Esophagus squamous epithelium (tissue), 4 donors: ENCODE measurements at regions not wholly inside any gene's neighbourhood (a gene's known extent, or its start where the extent isn't known, plus 50 kb on each side); places are given as distances from the start of the nearest gene placed in this dataset.

Source experiments
- POLR2A ChIP-seq, 4 donors: fragments of 450-650 bp; IDR thresholded peaks; one replicate each; pipeline ENCODE4 v1.6.1; 2017; ENCODE audit warnings: antibody characterized with exemption in 4 of 4, mild to moderate bottlenecking in 4 of 4, moderate library complexity in 3 of 4
- TF ChIP-seq, protein P1 (sequence below), 6 experiments: fragments of 450-650 bp in 4 of 6; fragments of 200-600 bp in 2 of 6; sonication (generic) in 2 of 6; IDR thresholded peaks; one replicate each; pipeline ENCODE4 v1.5.1; 2016 to 2019; ENCODE audit warnings: antibody characterized with exemption in 6 of 6, mild to moderate bottlenecking in 4 of 6, moderate library complexity in 4 of 6

DNA sequence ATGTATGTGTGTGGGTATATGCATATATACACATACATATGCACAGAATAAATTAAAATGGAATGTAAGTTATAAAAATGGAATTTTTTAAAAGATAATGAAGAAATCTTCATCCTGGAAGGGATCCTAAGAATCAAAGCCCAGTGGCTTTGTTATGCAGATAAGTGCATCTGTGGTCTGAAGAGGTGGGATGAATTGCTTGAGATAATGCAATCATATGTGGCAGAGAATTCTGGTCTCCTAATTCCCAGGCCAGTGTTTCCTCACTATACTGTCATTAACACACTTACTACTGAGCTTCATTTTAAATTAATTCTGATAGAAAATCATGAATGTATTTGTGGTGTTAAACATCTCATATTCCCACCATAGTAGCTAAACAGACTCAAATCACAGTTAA is 86.7 kb upstream of the PRMT6 start:
- TF ChIP-seq, protein P1, sequence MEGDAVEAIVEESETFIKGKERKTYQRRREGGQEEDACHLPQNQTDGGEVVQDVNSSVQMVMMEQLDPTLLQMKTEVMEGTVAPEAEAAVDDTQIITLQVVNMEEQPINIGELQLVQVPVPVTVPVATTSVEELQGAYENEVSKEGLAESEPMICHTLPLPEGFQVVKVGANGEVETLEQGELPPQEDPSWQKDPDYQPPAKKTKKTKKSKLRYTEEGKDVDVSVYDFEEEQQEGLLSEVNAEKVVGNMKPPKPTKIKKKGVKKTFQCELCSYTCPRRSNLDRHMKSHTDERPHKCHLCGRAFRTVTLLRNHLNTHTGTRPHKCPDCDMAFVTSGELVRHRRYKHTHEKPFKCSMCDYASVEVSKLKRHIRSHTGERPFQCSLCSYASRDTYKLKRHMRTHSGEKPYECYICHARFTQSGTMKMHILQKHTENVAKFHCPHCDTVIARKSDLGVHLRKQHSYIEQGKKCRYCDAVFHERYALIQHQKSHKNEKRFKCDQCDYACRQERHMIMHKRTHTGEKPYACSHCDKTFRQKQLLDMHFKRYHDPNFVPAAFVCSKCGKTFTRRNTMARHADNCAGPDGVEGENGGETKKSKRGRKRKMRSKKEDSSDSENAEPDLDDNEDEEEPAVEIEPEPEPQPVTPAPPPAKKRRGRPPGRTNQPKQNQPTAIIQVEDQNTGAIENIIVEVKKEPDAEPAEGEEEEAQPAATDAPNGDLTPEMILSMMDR (IDR thresholded peaks at IDR 0.05): no peak
- no peak for TF ChIP-seq POLR2A (IDR thresholded peaks at IDR 0.05)
